Liver (tissue), 8 donors: ENCODE measurements at regions not wholly inside any gene's neighbourhood (a gene's known extent, or its start where the extent isn't known, plus 50 kb on each side); places are given as distances from the start of the nearest gene placed in this dataset.

Source experiments
- DNase-seq: peaks from one replicate; pipeline ENCODE4 v3.0.0-alpha.2; 2017; ENCODE audit warnings: low spot score
- H3K27ac ChIP-seq, 2 donors: one replicate each; pipeline ENCODE4 v1.7.0; 2013; ENCODE audit warnings: inconsistent platforms in 2 of 2, low read length in 2 of 2, control low read depth in 1 of 2, low read depth in 1 of 2, mild to moderate bottlenecking in 1 of 2
- H3K27me3 ChIP-seq, 4 donors: one replicate each; pipeline versions ENCODE4 v1.6.1 to v1.7.0; 2013; ENCODE audit warnings: low read length in 3 of 4, inconsistent platforms in 1 of 4, mild to moderate bottlenecking in 1 of 4, moderate library complexity in 1 of 4; ENCODE audit not compliant: control insufficient read depth in 4 of 4, insufficient read depth in 4 of 4
- H3K36me3 ChIP-seq, 4 donors: one replicate each; pipeline versions ENCODE4 v1.6.1 to v1.7.0; 2013; ENCODE audit warnings: low read length in 3 of 4, mild to moderate bottlenecking in 3 of 4, low read depth in 1 of 4, moderate library complexity in 1 of 4; ENCODE audit not compliant: control insufficient read depth in 4 of 4, insufficient read depth in 3 of 4
- H3K4me1 ChIP-seq, 4 donors: one replicate each; pipeline versions ENCODE4 v1.6.1 to v1.7.0; 2013; ENCODE audit warnings: low read length in 3 of 4, mild to moderate bottlenecking in 3 of 4, moderate library complexity in 1 of 4; ENCODE audit not compliant: control insufficient read depth in 4 of 4, insufficient read depth in 4 of 4
- H3K4me3 ChIP-seq, 3 donors: one replicate each; pipeline versions ENCODE4 v1.6.1 to v1.7.0; 2013; ENCODE audit warnings: low read length in 3 of 3, control low read depth in 1 of 3, low read depth in 1 of 3, mild to moderate bottlenecking in 1 of 3
- H3K9ac ChIP-seq, 2 donors: one replicate each; pipeline ENCODE4 v1.7.0; 2013; ENCODE audit warnings: low read length in 2 of 2, mild to moderate bottlenecking in 2 of 2, moderate library complexity in 2 of 2, control low read depth in 1 of 2, low read depth in 1 of 2
- H3K9me3 ChIP-seq, 4 donors: one replicate each; pipeline versions ENCODE4 v1.6.1 to v1.7.0; 2013; ENCODE audit warnings: low read length in 3 of 4; ENCODE audit not compliant: control insufficient read depth in 4 of 4
- EGR1 ChIP-seq, 2 donors: IDR thresholded peaks; 2 replicates each; pipeline ENCODE4 v1.6.1; 2016 to 2018; ENCODE audit warnings: antibody characterized with exemption in 2 of 2, low read depth in 2 of 2
- FOXA1 ChIP-seq: IDR thresholded peaks from 2 replicates; pipeline ENCODE4 v1.6.1; 2016; ENCODE audit warnings: antibody characterized with exemption
- GABPA ChIP-seq, 2 donors: IDR thresholded peaks in 1 of 2; conservative IDR thresholded peaks in 1 of 2; 2 replicates each; pipeline ENCODE4 v1.6.1; 2016; ENCODE audit warnings: antibody characterized with exemption in 2 of 2, mild to moderate bottlenecking in 1 of 2, moderate library complexity in 1 of 2
- HNF4A ChIP-seq, 2 donors: conservative IDR thresholded peaks; 2 replicates each; pipeline ENCODE4 v1.6.1; 2016; ENCODE audit warnings: antibody characterized with exemption in 2 of 2, mild to moderate bottlenecking in 2 of 2
- HNF4G ChIP-seq: IDR thresholded peaks from 2 replicates; pipeline ENCODE4 v1.6.1; 2016; ENCODE audit warnings: antibody characterized with exemption
- JUND ChIP-seq, 2 donors: IDR thresholded peaks; 2 replicates each; pipeline ENCODE4 v1.6.1; 2016; ENCODE audit warnings: antibody characterized with exemption in 2 of 2
- NR2F2 ChIP-seq: IDR thresholded peaks from 2 replicates; pipeline ENCODE4 v1.6.1; 2016; ENCODE audit warnings: antibody characterized with exemption
- RAD21 ChIP-seq, 2 donors: IDR thresholded peaks; 2 replicates each; pipeline ENCODE4 v1.6.1; 2016; ENCODE audit warnings: antibody characterized with exemption in 2 of 2, mild to moderate bottlenecking in 2 of 2
- RXRA ChIP-seq, 2 donors: IDR thresholded peaks; 2 replicates each; pipeline ENCODE4 v1.6.1; 2017 to 2018; ENCODE audit warnings: antibody characterized with exemption in 2 of 2, mild to moderate bottlenecking in 1 of 2
- SP1 ChIP-seq: IDR thresholded peaks from 2 replicates; pipeline ENCODE4 v1.6.1; 2018; ENCODE audit warnings: antibody characterized with exemption, mild to moderate bottlenecking
- TAF1 ChIP-seq: conservative IDR thresholded peaks from 2 replicates; pipeline ENCODE4 v1.6.1; 2016; ENCODE audit warnings: antibody characterized with exemption, mild to moderate bottlenecking
- YY1 ChIP-seq: IDR thresholded peaks from 2 replicates; pipeline ENCODE4 v1.6.1; 2016; ENCODE audit warnings: antibody characterized with exemption, mild to moderate bottlenecking
- WGBS: extraction: QIAGEN DNeasy Blood & Tissue Kit; methylation state at CpG from one replicate; pipeline ENCODE4 v1.1.7; 2013; 5-methylcytosine and 5-hydroxymethylcytosine counted together
- TF ChIP-seq, protein P1 (sequence below): IDR thresholded peaks from 2 replicates; pipeline ENCODE4 v1.6.1; 2016; ENCODE audit warnings: antibody characterized with exemption, mild to moderate bottlenecking
- TF ChIP-seq, protein P2 (sequence below): fragments of 150-350 bp; IDR thresholded peaks from 2 replicates; pipeline ENCODE4 v1.5.1; 2017; ENCODE audit warnings: improper control_type of control experiment, low read depth, low read length; ENCODE audit not compliant: missing input control
- TF ChIP-seq, protein P3 (sequence below): IDR thresholded peaks from 2 replicates; pipeline ENCODE4 v1.6.1; 2016; ENCODE audit warnings: antibody characterized with exemption
- TF ChIP-seq, protein P4 (sequence below): IDR thresholded peaks from 2 replicates; pipeline ENCODE4 v1.6.1; 2016; ENCODE audit warnings: antibody characterized with exemption
- donor health status: healthy.
- donor health status: healthy.
- donor health status: healthy.
- donor health status: healthy.
- donor health status: healthy.

DNA sequence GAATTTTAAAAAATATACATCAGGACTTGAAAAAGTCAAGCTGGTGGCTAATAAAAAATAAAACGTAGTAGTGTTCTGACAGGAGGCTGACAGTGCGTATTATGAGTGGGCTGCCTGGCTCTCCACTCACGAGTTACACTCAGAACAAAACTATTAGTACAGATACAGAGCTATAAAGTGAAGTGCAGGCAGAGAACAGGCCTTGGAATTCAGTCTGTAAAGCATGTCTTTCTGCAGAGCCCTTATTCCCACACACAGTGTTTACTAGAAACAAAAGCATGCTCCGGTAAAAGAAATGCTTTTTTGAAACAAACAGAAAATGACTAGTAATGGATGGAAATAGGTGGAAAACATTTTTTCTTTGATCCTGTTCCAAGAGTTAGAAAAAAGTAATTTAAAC is 334.7 kb downstream of the DIRAS2 start:
- H3K36me3 ChIP-seq, result no peaks in the 10 kb centered on the region

DNA sequence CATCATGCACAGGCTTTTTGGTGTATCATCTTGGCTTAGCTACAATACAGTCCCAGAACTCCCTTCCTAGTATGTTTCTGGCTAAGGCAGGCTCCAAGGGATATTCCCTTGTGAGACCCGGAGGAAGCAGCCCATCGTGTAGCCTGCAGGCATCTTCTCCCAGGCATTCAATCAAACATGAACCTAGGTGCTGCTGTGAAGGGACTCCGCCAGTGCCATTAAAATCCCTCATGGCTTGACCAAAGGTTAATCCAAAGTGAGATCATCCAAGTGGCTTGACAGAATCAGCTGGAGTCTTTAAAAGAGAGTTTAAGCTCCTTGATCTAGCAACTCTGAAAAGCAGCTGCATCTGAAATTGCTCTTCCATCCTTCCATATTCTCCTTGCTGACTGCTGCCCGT is 333.9 kb downstream of the DIRAS2 start:
- Histone ChIP-seq H3K9me3 (no peaks in the 10 kb centered on the region), H3K4me3 (no peak overlapping the region), H3K27ac (no peak overlapping the region), H3K36me3 (no peaks in the 10 kb centered on the region), H3K27me3 (peaks cover 0 to 1% (median 0%) of the 10 kb centered on the region in 4 donors), H3K4me1 (no peaks in the 10 kb centered on the region), H3K9ac (no peak overlapping the region)
- 81% methylated on average over 4 of the region's 4 CpGs for WGBS
- TF ChIP-seq RXRA (IDR thresholded peaks at IDR 0.05) (no peak), NR2F2 (no peak), JUND (IDR thresholded peaks at IDR 0.05) (no peak), YY1 (no peak), RAD21 (IDR thresholded peaks at IDR 0.05) (no peak), HNF4A (conservative IDR thresholded peaks at IDR 0.05) (no peak), FOXA1 (no peak), TAF1 (no peak), SP1 (no peak), GABPA (IDR thresholded peaks at IDR 0.05 in 1 of 2, conservative IDR thresholded peaks at IDR 0.05 in 1 of 2) (no peak), HNF4G (no peak)
- TF ChIP-seq, protein P1, sequence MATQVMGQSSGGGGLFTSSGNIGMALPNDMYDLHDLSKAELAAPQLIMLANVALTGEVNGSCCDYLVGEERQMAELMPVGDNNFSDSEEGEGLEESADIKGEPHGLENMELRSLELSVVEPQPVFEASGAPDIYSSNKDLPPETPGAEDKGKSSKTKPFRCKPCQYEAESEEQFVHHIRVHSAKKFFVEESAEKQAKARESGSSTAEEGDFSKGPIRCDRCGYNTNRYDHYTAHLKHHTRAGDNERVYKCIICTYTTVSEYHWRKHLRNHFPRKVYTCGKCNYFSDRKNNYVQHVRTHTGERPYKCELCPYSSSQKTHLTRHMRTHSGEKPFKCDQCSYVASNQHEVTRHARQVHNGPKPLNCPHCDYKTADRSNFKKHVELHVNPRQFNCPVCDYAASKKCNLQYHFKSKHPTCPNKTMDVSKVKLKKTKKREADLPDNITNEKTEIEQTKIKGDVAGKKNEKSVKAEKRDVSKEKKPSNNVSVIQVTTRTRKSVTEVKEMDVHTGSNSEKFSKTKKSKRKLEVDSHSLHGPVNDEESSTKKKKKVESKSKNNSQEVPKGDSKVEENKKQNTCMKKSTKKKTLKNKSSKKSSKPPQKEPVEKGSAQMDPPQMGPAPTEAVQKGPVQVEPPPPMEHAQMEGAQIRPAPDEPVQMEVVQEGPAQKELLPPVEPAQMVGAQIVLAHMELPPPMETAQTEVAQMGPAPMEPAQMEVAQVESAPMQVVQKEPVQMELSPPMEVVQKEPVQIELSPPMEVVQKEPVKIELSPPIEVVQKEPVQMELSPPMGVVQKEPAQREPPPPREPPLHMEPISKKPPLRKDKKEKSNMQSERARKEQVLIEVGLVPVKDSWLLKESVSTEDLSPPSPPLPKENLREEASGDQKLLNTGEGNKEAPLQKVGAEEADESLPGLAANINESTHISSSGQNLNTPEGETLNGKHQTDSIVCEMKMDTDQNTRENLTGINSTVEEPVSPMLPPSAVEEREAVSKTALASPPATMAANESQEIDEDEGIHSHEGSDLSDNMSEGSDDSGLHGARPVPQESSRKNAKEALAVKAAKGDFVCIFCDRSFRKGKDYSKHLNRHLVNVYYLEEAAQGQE, result no peak
- TF ChIP-seq, protein P2, sequence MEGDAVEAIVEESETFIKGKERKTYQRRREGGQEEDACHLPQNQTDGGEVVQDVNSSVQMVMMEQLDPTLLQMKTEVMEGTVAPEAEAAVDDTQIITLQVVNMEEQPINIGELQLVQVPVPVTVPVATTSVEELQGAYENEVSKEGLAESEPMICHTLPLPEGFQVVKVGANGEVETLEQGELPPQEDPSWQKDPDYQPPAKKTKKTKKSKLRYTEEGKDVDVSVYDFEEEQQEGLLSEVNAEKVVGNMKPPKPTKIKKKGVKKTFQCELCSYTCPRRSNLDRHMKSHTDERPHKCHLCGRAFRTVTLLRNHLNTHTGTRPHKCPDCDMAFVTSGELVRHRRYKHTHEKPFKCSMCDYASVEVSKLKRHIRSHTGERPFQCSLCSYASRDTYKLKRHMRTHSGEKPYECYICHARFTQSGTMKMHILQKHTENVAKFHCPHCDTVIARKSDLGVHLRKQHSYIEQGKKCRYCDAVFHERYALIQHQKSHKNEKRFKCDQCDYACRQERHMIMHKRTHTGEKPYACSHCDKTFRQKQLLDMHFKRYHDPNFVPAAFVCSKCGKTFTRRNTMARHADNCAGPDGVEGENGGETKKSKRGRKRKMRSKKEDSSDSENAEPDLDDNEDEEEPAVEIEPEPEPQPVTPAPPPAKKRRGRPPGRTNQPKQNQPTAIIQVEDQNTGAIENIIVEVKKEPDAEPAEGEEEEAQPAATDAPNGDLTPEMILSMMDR, result no peak
- TF ChIP-seq, protein P3, sequence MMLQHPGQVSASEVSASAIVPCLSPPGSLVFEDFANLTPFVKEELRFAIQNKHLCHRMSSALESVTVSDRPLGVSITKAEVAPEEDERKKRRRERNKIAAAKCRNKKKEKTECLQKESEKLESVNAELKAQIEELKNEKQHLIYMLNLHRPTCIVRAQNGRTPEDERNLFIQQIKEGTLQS, result no peak
- TF ChIP-seq, protein P4, sequence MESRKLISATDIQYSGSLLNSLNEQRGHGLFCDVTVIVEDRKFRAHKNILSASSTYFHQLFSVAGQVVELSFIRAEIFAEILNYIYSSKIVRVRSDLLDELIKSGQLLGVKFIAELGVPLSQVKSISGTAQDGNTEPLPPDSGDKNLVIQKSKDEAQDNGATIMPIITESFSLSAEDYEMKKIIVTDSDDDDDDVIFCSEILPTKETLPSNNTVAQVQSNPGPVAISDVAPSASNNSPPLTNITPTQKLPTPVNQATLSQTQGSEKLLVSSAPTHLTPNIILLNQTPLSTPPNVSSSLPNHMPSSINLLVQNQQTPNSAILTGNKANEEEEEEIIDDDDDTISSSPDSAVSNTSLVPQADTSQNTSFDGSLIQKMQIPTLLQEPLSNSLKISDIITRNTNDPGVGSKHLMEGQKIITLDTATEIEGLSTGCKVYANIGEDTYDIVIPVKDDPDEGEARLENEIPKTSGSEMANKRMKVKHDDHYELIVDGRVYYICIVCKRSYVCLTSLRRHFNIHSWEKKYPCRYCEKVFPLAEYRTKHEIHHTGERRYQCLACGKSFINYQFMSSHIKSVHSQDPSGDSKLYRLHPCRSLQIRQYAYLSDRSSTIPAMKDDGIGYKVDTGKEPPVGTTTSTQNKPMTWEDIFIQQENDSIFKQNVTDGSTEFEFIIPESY, result no peak
- DNase-seq, result no peak

More for the DNA sequence above, 334.7 kb downstream of the DIRAS2 start:
- no peak for DNase-seq
- Histone ChIP-seq H3K27me3 (peaks cover 0 to 1% (median 0%) of the 10 kb centered on the region in 4 donors), H3K4me1 (no peaks in the 10 kb centered on the region), H3K9ac (no peak overlapping the region), H3K4me3 (no peak overlapping the region), H3K27ac (no peak overlapping the region), H3K9me3 (no peaks in the 10 kb centered on the region)
- 77% methylated on average over 4 of the region's 4 CpGs for WGBS
- TF ChIP-seq EGR1 (IDR thresholded peaks at IDR 0.05; ENCODE audit: low read depth in 2 of 2), result no peak
